ENCODE measurements at regions not wholly inside any gene's neighbourhood (a gene's known extent, or its start where the extent isn't known, plus 50 kb on each side); places are given as distances from the start of the nearest gene placed in this dataset.

DNA sequence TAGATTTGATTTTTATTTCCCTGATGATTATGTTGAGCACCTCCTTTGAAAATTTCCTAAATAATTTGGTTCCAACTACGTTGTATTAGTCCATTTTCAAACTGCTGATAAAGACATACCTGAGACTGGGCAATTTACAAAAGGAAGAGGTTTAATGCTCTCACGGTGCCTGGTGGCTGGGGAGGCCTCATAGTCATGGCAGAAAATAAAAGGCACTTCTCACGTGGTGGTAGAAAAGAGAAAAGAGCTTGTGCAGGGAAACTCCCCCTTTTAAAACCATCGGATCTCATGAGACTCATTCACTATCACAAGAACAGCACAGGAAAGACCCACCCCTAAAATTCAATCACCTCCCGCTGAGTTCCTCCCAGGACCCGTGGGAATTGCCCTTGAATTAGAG, 372.3 kb downstream of the RPL10L start:
- no peak for DNase-seq

DNA sequence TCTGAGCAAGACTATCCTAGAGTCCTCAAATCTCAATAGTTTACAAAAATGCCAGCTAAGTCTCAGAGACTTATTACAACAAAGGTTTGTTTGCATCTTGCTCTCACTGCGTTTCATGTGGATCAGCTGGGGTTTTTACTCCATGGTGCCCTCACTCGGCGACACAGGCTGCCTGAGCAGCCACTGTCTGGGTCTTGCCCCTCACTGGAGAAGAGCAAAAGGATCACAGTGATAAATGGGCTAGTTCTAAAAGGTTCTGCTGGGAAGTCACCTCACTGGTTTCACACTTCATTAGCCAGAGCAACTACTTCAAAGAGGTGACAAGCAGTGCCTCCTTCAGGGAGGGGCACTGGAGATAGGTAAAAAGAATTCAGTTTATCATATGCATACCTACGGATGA, 392.0 kb downstream of the RPL10L start:
- no peak for DNase-seq

GRCh38 chr14:46256381-46256780, 395.2 kb downstream of the RPL10L start:
- no peak for DNase-seq

DNA sequence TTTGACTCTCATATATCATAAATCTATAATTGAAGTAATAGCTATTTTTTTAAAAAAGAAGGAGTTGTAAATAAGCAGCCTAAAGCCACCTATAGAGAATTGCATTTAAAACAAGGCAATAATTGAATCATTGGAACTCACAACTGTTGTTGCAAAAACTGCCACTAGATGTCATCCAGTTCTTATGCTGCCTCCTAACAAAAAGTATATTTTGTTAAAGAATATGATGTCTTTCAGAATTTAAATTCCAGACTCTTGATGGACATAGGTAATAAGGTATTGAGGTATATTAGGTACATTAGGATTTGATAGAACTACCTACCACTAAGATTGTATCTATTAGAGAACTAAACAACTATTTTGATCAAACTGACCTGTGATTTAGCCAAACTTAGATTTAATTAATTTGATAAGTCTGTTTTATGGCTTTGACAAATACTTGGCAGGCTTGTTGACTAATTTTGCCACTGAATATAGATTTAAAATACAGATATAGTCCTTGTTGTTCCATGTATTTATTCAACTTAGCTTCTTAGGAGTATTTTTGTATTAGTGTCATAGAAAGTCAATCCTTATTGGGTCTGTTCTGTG, 401.4 kb downstream of the RPL10L start:
- peak; percentile 8 for DNase-seq

GRCh38 chr14:46248001-46248630, 403.5 kb downstream of the RPL10L start:
- no peak for DNase-seq

GRCh38 chr14:46245276-46245675, 406.3 kb downstream of the RPL10L start:
- DNase-seq: no peak

- DNase-seq: no peak
Measured at GRCh38 chr14:46233786-46234185, 417.8 kb downstream of the RPL10L start.

- DNase-seq: no peak
Measured at GRCh38 chr14:46230540-46230939, 421.0 kb downstream of the RPL10L start.

GRCh38 chr14:46215801-46216200, 435.8 kb downstream of the RPL10L start:
- no peak for DNase-seq

GRCh38 chr14:46198676-46199075, 452.9 kb downstream of the RPL10L start:
- no peak for DNase-seq

DNA sequence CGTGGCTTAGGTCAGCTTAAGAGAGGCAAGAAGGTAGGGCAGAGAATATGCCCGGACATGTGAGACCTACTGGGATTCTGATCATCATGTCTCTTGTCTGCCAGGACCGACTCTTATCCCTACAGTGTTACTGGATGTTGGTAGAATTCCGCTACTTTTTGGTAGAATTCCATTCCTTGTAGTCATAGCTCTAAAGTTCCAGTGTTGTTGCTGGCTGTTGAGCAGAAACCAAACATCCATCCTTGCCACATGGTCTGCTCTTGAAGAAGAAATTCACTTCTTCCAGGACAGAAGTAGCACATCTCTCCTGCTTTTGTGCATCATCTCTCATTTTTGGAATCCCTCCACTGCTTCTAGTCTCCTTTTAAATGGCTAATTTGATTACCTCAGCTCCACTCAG, 453.7 kb downstream of the RPL10L start:
- DNase-seq: no peak

Data from NCI-H524 treated with DMSO at 0.1 percent for 48 hours (cell line).